GM19468 (cell line): ENCODE measurements at regions not wholly inside any gene's neighbourhood (a gene's known extent, or its start where the extent isn't known, plus 50 kb on each side); places are given as distances from the start of the nearest gene placed in this dataset.

Source experiments
- ATAC-seq: cut with Tn5 transposase; IDR thresholded peaks from one replicate; pipeline ENCODE4 v1.9.1; 2021; ENCODE audit warnings: mild to moderate bottlenecking, moderate library complexity, moderate number of reproducible peaks; ENCODE audit not compliant: unreplicated experiment; ENCODE audit errors: extremely low read depth

DNA sequence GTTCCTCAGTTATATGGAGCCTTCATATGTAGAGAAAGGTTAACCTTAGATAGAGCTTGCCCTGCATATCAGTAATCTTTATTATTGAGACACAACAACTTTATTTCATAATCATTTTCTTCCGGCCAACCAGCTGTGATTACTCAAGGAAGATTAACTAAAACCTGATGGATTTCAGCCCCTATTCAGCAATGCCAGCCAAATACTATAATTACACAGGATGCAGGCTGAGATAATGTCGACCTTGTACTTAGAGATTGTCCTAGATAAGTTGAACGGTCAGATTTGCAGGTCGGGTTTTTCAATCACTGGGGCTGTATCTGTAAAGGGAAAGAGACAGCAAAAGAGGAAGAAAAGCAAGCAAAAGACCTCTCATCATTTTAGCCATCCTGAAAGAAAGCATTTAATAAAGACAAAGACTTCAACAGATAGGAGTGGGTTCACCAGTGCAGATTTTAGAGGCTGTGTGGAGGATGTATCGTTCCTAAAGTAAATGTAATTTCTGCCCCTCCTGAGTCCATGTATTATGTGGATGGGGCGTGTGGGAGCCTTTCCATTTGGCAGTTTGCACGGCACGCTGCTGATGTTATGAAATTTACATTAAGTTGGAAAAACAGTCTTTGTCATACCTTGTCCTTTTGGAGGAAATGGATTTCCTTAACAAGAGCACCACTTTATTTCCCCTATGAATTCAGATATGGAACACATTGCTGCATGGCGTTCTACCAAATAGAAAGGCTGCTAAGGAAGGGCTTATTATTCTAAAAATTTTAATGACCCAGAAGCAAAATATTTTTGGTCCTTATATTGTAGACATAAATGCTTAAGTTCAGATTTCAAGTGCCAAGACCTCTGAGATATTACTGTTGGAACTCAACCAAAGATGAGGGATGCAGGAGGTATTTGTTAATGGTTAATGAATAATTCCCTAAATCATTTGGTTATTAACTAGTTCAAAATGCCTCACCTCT, 496.7 kb downstream of the SPRY1 start:
- ATAC-seq = no peak

DNA sequence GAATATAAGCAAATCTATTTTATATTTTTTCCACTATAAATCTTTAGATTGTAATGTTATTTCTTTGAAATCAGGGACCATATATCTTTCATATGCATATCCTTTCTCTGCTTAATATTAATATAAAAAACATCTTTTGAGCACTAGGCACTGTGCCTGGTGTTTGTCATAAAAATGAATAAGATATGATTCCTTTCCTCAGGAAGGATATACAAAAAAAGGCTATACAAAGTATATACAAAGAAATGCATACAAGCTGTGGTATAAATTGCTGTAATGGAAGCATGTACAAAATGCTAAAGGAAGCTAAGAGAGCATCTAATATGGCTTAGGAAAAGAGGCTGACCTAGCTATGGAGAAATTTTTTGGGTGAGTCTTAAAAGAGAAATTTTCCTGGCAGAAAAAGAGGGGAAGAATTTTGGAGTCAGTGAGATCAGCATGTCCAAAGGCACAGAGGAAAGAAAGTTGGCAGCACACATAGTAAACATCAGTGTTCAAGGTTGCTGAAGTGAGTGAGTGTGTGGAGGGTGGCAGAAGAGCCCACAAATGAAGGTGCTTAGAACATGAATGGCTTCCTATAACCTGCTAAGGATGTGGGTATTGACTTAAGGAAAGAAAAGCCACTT, 500.0 kb downstream of the SPRY1 start:
- no peak for ATAC-seq

DNA sequence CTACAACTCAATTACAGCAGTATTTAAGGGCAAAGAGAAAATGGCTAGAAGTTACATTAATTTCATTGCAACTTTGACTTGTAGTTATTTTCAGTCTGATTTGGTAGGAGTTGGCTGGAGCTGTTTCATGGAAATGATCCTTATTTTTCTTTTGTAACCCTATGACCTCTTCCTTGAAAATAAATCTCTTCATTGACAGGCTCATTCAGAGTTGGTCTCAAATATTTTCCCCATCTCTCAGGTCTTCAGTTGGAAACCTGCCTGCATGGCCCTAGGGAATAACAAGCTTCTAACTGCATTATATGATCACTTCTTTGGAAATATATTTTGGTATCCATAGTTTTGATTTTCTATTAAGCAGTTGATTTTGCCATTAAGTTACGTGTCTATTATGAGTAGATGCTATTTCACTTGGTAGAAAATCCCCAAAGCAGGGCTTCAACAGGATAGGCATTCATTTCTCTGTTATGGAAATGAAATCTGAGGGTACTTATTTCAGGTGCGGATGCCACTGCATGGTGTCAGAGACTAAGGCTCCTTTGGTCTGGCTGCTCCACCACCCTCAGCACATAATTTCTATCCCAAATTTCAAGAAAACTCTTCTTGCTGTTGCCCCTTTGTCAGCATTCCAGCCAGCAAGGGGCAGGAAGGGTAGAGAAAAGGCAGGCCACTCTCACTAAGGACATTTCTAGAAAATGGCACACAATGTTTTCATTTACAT, 502.5 kb downstream of the SPRY1 start:
- ATAC-seq = no peak

DNA sequence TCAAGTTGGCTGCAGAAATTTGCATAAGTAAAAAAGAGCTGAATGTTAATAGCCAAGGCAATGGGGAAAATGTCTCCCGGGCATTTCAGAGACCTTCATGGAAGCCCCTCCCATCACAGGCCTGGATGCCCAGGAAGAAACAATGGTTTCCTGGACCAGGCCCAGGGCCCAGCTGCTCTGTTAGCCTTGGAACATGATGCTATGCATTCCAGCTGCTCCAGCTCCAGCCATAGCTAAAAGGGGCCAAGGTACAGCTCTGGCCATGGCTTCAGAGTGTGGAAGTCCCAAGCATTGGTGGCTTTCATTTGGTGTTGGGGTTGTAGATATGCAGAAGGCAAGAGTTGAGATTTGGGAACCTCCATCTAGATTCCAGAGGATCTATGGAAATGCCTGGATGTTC, 508.3 kb downstream of the SPRY1 start:
- no peak for ATAC-seq

DNA sequence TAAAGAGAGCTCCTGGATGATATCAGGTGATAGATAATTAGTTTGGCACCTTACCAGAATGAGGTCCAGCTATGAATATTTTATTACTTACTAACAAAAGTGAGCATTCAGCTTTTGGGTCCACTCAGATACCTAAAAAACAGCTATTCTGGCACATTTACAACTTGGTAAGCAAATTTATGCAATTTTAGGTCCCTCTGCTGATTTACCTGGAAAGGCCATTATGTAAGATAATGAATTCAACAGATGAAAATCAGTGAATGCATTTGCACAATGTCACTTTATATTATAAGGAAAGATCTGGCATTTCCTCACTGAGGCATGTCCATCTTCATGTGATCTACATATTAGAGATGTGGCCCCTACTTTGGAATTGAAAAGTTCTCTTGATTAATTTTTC, 517.0 kb downstream of the SPRY1 start:
- no peak for ATAC-seq

DNA sequence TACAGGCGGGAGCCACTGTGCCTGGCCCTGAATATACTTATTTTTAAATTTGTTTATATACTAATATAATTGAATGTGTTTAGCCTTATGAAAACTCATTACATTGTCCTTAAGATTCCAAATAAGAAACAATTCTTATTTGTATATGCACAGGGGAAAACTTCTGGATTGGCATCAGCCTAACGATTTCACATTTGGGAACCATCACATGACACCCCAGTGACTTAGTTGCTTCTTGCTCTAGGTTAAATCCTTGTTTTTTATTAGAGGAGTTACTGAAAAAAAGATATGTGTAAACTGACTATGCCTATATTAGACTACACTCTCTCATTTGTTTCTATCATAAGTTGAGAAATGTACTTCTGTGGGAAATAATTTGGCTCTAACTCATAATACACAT, 520.2 kb downstream of the SPRY1 start:
- ATAC-seq = no peak

DNA sequence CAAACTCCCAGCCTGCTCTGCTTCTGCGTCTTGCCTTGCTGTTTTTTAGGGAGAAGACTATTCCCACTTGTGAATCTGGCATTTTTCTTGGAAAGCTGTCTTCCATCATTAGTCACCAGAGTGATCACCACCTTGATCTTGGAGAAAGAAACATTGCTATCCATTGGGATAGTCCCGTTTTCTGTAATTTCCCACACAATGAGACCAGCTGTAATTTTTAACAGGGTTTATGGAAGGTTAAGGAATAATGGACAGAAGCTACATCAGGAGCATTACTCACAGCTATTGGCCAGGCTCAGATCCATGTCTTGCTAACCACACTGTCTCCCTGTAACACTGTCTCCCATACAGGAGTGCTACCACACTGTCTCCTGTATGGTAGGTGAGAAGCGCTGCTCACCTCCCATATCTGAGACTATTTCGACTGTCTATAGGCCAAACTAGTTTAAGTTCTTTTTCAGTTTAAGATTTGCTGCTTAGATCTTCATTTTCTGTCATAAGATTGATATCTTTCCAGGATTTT, 523.0 kb downstream of the SPRY1 start:
- ATAC-seq = no peak

DNA sequence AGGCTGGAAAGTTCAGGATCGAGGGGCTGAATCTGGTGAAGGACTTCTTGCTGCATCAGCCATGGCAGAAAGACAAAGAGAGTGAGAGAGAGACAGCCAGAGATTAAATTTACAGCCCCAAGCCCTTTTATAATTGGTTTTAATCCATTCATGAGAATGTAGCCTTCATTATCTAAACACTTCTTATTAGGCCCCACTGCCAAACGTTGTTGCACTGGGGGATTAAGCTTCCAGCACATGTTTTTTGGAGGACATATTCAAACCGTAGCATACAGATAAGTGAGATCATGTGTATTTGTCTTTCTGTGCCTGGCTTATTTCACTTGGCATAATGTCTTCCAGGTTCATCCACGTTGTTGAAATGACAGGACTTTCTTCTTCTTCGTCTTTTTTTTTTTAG, 524.7 kb downstream of the SPRY1 start:
- ATAC-seq = no peak

DNA sequence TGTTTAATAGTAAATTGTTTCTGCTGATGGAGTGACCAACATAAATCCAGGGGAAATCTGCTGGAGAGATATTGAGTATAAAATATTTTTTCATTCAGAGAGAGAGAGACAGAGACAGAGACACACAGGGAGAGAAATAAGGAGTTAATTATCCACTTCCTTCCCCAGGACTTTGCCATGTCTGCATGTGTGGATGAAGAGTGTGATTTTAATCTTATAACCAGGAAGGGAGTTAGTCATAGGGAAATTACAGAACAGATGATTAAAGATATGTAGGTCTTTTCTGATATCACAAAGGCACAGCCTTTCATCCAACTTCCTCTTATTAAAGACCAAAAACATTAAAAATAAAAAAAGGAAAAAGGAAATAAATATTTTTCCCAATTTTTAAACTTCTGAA, 526.3 kb downstream of the SPRY1 start:
- no peak for ATAC-seq

DNA sequence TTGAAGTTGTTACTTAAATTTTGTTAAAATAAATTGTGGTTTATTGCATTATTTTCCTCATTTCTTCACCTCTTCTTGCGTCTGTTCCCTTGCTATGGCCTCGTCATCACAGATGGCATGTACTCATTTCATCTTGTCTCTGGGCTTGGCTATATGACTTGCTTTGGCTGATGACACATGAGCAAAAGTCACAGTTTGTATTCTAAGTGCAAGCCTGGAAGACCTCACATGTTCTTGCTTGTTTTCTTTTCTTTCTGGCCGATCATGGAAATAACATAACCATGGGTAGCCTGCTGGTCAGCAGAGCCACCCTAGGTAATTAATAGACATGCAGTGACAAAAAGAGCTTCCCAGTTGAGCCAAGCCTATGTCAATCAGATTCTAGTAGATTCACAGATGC, 527.9 kb downstream of the SPRY1 start:
- no peak for ATAC-seq

DNA sequence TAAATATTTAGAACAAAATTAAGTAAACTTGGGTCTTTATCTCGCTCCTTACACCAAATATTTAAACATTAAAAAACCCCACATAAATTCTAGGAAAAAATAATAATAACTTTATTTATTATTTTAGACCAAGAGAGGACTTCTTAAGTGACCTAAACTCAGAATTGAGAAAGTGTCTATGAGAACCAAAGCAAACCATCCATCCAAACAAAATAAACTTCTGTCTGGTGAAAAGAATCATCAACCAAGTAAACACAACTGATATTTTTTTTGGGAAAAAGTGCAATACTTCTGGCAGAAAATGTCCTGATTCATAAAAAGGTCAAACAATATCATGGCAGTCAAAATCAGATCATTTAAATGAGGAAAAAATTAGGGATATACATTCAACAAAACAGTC, 533.0 kb downstream of the SPRY1 start:
- ATAC-seq = no peak

DNA sequence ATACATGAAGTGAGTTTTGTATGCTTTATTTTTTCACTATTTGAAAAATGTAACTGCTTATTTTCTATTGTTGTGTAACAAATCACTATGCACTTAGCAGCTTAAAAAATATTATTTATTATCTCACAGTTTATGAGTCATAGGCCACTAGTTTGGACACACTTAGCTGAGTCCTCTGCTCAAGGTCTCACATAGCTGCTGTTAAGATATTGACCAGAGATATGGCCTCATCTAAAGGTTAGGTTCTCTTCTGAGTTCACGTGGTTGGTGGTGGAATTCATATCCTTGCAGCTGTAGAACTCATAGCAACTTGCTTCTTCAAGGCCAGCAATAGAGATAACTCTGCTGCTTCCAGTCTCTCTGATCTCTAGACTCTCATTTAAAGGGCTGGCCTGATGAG, 534.4 kb downstream of the SPRY1 start:
- no peak for ATAC-seq

DNA sequence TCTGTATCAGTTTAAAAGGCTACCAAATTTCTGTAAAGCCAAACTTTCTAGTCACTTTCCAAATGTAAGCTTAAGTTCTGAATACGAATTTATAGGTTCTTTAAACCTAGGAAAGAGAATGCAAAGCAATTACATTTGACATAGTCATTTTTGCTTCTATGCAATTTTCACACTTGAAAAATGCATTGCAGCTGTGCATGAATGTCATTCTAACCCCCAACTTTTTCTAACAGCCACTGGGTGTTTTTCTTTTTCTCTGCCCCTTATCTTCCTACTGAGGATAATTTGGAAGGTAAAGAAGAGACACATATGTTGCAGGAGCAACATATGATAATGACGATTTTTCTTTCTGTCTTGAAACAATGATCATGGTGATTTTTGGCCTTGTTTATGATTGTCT, 537.5 kb downstream of the SPRY1 start:
- no peak for ATAC-seq

DNA sequence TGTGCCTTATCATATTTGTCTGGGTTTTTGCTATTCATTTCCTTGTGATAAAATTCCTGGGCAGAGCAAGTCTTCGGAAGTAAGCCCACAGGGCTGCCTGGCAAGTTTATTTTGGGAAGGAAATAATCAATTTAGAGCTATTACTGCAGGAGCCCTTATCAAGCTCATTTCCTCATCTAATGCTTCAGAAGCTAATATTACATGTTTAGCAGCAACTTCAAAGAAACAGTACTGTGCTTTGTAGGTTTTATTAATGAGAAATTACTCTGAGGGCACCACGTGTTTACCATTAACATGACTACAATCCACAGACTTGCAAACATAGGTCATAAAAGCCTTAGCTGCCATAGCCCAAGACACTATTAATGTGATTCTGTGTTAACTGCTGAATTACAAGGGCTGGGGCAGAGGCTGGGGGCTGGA, 540.0 kb downstream of the SPRY1 start:
- ATAC-seq = no peak

DNA sequence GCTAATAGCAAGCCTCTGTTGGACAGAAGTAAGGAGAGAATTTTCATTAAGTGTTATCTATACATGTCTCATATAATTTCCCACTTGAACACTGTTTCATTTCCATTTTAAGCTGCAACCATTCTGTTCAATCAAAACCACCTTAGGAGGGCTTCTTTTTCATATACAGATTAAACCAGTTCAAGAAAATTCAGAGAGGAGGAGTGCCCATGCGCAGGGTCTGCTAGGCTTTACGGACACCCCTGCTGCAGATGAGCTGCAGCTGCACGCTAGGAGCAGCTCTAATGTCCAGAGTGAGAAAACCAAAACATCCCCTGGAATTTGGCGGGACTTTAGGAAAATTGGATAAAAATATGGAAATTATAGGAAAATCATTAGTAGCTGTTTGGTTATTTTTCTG, 541.0 kb downstream of the SPRY1 start:
- ATAC-seq = no peak

DNA sequence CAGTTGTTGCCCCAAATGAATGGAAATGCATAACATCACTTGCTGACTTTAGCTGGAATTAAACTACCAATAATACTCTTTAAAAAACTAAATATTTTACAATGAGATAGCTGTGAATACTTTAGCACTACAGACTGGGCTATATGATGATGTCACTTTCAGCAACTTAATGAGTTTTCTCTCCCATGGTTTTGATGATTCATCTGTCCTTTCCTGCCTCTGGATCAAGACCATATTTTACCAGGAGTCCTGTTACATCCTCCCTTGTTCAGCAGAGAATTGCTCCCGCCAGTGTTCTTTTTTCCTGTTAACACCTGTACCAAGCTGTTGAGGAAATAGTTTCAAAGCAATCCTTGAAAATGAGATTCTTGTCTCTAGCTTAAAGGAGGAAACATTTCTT, 543.0 kb downstream of the SPRY1 start:
- no peak for ATAC-seq

DNA sequence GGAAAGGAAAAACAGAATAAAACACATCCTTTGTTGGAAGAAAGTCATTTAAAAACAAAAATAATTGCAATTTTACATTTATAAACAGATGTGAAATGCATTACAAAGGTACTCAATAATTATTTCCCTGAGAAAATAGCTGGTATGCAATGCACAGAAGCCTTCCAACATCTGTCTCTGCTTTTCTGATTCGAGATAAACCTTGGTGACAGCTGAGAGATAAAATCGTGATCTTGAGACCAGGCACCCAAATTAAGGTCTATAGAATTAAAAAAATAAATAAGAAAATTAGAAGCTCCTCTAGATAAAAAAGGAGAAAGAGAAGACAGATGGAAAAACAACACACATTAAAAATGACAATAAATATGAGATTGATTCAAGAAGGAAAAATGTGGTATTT, 544.0 kb downstream of the SPRY1 start:
- no peak for ATAC-seq

DNA sequence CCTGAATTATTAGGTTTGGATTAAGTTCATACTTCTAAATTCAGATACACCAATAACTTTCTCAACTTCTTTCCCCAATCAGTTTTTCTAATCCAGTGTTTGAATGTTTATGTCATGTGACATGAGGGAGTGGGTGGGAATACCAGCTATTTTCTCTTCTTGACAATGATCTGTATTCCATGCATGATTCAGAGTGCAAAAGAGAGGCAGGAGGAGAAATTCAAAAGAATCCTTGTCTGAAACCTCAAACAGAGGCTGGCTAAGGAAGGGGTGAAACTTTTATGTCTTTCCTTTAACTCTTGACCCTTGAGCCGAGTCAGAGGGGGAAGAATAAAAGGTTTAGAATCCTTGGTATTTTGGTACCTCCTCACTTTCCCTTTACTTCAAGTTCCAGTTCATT, 544.7 kb downstream of the SPRY1 start:
- no peak for ATAC-seq

DNA sequence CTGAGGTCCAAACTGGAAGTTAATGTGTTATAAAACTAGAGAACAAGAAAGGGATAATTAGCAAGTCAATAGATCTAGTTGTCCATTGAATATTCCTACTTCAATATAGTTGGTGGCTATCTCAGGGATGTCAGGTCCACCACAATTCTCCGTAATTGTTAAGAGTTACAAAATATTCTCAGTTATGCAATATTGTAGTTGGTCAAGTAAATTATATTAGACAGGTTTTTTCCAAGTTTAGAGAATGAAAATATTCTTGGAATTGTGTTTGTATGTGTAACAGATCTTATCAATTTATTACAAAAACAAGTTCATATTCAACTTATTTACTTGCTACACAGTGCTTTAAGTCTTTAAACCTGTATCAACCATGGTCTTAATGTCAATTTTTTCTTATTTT, 547.4 kb downstream of the SPRY1 start:
- ATAC-seq = no peak

DNA sequence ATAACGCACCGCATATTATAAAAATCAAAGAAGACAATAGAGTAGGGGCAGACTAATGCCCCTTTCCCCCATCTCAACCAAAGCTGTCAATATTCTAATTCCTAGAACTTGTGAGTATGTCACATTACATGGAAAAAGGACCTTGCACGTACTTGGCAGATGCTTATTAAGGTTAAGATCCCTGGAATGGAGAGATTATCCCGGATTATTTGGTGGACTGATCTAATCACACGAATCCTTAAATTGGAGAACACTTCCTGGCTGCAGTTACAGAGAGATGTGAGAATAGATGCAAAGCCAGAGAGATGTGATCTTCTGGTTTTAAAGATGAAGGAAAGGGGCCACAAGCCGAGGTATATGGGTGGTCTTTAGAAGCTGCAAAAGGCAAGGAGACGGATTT, 548.7 kb downstream of the SPRY1 start:
- no peak for ATAC-seq

DNA sequence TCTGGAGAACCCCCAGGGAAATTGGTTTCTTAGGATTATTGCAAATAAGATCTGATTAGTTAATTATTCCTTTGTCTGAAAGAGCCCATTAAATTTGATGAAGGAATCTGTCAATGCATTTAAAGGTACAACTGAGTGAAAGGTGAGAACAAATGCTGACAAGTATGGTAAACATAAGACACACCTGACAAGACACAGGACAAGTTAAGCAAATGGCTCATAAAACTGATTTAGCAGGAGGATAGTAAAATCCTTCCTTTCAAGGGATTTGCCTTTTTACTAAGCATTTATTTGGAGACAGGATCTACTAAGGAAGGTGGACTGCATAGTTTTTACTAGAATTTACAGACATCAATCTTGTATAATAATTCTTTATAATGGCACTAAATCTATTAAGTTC, 553.9 kb downstream of the SPRY1 start:
- ATAC-seq = no peak
